IMR-90 (cell line): ENCODE measurements at regions not wholly inside any gene's neighbourhood (a gene's known extent, or its start where the extent isn't known, plus 50 kb on each side); places are given as distances from the start of the nearest gene placed in this dataset.

ENCODE experiments used
- ATAC-seq: fragments of 200-7000 bp; cut with Tn5 transposase; 2 replicates; pipeline ENCODE4 v1.9.1; 2020; ENCODE audit warnings: low read depth, mild to moderate bottlenecking, moderate library complexity
- BruUV-seq: library from RNA; stranded (reverse); fragments of 400-500 nt; replicated peaks from 2 replicates; lab custom pipeline; 2021; lab: Mats Ljungman, UMichigan
- CTCF ChIA-PET: fragments of 300-600 bp; formaldehyde crosslinking; extraction: SDS; loops from one replicate; lab custom pipeline; 2021; ENCODE audit warnings: antibody characterized with exemption; lab: Yijun Ruan, JAX
- POLR2A ChIA-PET: fragments of 300-600 bp; sonication (Branson Sonifier 250); formaldehyde crosslinking; loops from one replicate; lab custom pipeline; 2022; ENCODE audit warnings: antibody characterized with exemption; ENCODE audit not compliant: unreplicated experiment; lab: Charles Lee
- DNase-seq: peaks from one replicate; pipeline ENCODE4 v3.0.0; 2013
- H2AFZ ChIP-seq: replicated peaks from 2 replicates; pipeline ENCODE3; 2013; ENCODE audit warnings: low read length, mild to moderate bottlenecking; ENCODE audit not compliant: poor library complexity
- H2AK5ac ChIP-seq: 2 replicates; pipeline ENCODE4 v1.6.1; 2013; ENCODE audit warnings: low read depth, low read length, inconsistent platforms
- H2AK9ac ChIP-seq: replicated peaks from 2 replicates; pipeline ENCODE3; 2013; ENCODE audit warnings: mild to moderate bottlenecking, low read depth, low read length, moderate library complexity; ENCODE audit not compliant: poor library complexity
- H2BK120ac ChIP-seq: 2 replicates; pipeline ENCODE4 v1.6.1; 2013; ENCODE audit warnings: low read depth, low read length, inconsistent platforms
- H2BK15ac ChIP-seq: 3 replicates; pipeline ENCODE4 v1.6.1; 2013; ENCODE audit warnings: low read depth, low read length, inconsistent platforms
- H2BK20ac ChIP-seq: 2 replicates; pipeline ENCODE4 v1.6.1; 2013; ENCODE audit warnings: low read depth, mild to moderate bottlenecking, inconsistent platforms, low read length, moderate library complexity
- H2BK5ac ChIP-seq: 2 replicates; pipeline ENCODE4 v1.6.1; 2013; ENCODE audit warnings: mild to moderate bottlenecking, low read depth, low read length, inconsistent platforms; ENCODE audit not compliant: poor library complexity, severe bottlenecking
- H3K14ac ChIP-seq: replicated peaks from 2 replicates; pipeline ENCODE4 v1.6.1; 2013; ENCODE audit warnings: low read depth, low read length, inconsistent platforms
- H3K18ac ChIP-seq: 2 replicates; pipeline ENCODE4 v1.6.1; 2013; ENCODE audit warnings: low read depth, low read length, control low read depth
- H3K23ac ChIP-seq: 2 replicates; pipeline ENCODE4 v1.6.1; 2013; ENCODE audit warnings: low read depth, low read length, inconsistent platforms
- H3K27ac ChIP-seq: 2 replicates; pipeline ENCODE4 v1.5.1; 2013; ENCODE audit warnings: mild to moderate bottlenecking, control low read depth, low read length; ENCODE audit not compliant: insufficient read depth
- H3K27me3 ChIP-seq: 2 replicates; pipeline ENCODE4 v1.6.1; 2013; ENCODE audit warnings: low read length; ENCODE audit not compliant: control insufficient read depth, insufficient read depth
- H3K36me3 ChIP-seq: 2 replicates; pipeline ENCODE4 v1.6.1; 2013; ENCODE audit warnings: low read length, mixed read lengths; ENCODE audit not compliant: control insufficient read depth, insufficient read depth
- H3K4ac ChIP-seq: 2 replicates; pipeline ENCODE4 v1.6.1; 2013; ENCODE audit warnings: low read depth, low read length, inconsistent platforms
- H3K4me1 ChIP-seq: 2 replicates; pipeline ENCODE4 v1.6.1; 2013; ENCODE audit warnings: low read length, mixed read lengths; ENCODE audit not compliant: control insufficient read depth, insufficient read depth
- H3K4me2 ChIP-seq: 2 replicates; pipeline ENCODE4 v1.6.1; 2013; ENCODE audit warnings: low read depth, mild to moderate bottlenecking, control low read depth, low read length, moderate library complexity
- H3K4me3 ChIP-seq: 2 replicates; pipeline ENCODE4 v1.5.1; 2013; ENCODE audit warnings: low read depth, mild to moderate bottlenecking, control low read depth, low read length, moderate library complexity; ENCODE audit not compliant: insufficient read depth
- H3K56ac ChIP-seq: 2 replicates; pipeline ENCODE4 v1.6.1; 2013; ENCODE audit warnings: low read length, inconsistent platforms; ENCODE audit not compliant: insufficient read depth; ENCODE audit errors: extremely low read depth
- H3K79me1 ChIP-seq, 2 experiments: 2 replicates each; pipeline ENCODE4 v1.6.1; 2013; ENCODE audit warnings: low read length in 2 of 2, inconsistent platforms in 1 of 2, low read depth in 1 of 2
- H3K9ac ChIP-seq: 2 replicates; pipeline ENCODE4 v1.6.1; 2013; ENCODE audit warnings: low read depth, low read length, control low read depth
- H3K9me1 ChIP-seq: 2 replicates; pipeline ENCODE4 v1.6.1; 2013; ENCODE audit warnings: low read length, inconsistent platforms; ENCODE audit not compliant: insufficient read depth
- H3K9me3 ChIP-seq: 2 replicates; pipeline ENCODE4 v1.6.1; 2013; ENCODE audit warnings: low read length; ENCODE audit not compliant: control insufficient read depth, insufficient read depth
- H4K20me1 ChIP-seq: 2 replicates; pipeline ENCODE4 v1.6.1; 2013; ENCODE audit warnings: low read length, inconsistent platforms; ENCODE audit not compliant: insufficient read depth
- H4K5ac ChIP-seq: 2 replicates; pipeline ENCODE4 v1.6.1; 2013; ENCODE audit warnings: mild to moderate bottlenecking, low read depth, low read length, control low read depth
- H4K8ac ChIP-seq, 2 experiments: 2 replicates each; pipeline ENCODE4 v1.6.1; 2013; ENCODE audit warnings: low read depth in 2 of 2, low read length in 2 of 2, control low read depth in 1 of 2, inconsistent platforms in 1 of 2
- H4K91ac ChIP-seq: 2 replicates; pipeline ENCODE4 v1.6.1; 2013; ENCODE audit warnings: low read depth, low read length, inconsistent platforms; ENCODE audit not compliant: insufficient read depth
- BHLHE40 ChIP-seq: fragments of 150-350 bp; IDR thresholded peaks from 2 replicates; pipeline ENCODE4 v1.6.1; 2016; ENCODE audit warnings: mild to moderate bottlenecking, low read depth, low read length
- CEBPB ChIP-seq: IDR thresholded peaks from 2 replicates; pipeline ENCODE4 v1.6.1; 2012; ENCODE audit warnings: low read depth, low read length, improper control_type of control experiment
- CHD1 ChIP-seq: IDR thresholded peaks from 2 replicates; pipeline ENCODE4 v1.6.1; 2012; ENCODE audit warnings: low read depth, low read length, improper control_type of control experiment
- ELK1 ChIP-seq: fragments of 150-350 bp; IDR thresholded peaks from 2 replicates; pipeline ENCODE4 v1.6.1; 2016; ENCODE audit warnings: low read depth, mild to moderate bottlenecking, low read length, moderate library complexity, borderline replicate concordance
- FOS ChIP-seq: fragments of 150-350 bp; IDR thresholded peaks from 2 replicates; pipeline ENCODE4 v1.6.1; 2016; ENCODE audit warnings: low read depth, low read length
- MAZ ChIP-seq: IDR thresholded peaks from 2 replicates; pipeline ENCODE4 v1.6.1; 2012; ENCODE audit warnings: low read depth, mild to moderate bottlenecking, low read length, improper control_type of control experiment, moderate library complexity, borderline replicate concordance
- MXI1 ChIP-seq: IDR thresholded peaks from 2 replicates; pipeline ENCODE4 v1.6.1; 2012; ENCODE audit warnings: low read depth, mild to moderate bottlenecking, low read length, moderate library complexity, borderline replicate concordance
- NFE2L2 ChIP-seq: fragments of 150-350 bp; IDR thresholded peaks from 2 replicates; pipeline ENCODE4 v1.6.1; 2016; ENCODE audit warnings: low read depth, mild to moderate bottlenecking, low read length
- RAD21 ChIP-seq: IDR thresholded peaks from 2 replicates; pipeline ENCODE4 v1.6.1; 2012; ENCODE audit warnings: low read length, improper control_type of control experiment
- RCOR1 ChIP-seq: IDR thresholded peaks from 2 replicates; pipeline ENCODE4 v1.6.1; 2012; ENCODE audit warnings: mild to moderate bottlenecking, low read length, improper control_type of control experiment; ENCODE audit not compliant: insufficient replicate concordance
- RFX5 ChIP-seq: IDR thresholded peaks from 2 replicates; pipeline ENCODE4 v1.8.0; 2012; ENCODE audit warnings: low read depth, mild to moderate bottlenecking, low read length, moderate library complexity
- SMC3 ChIP-seq: fragments of 150-350 bp; IDR thresholded peaks from 2 replicates; pipeline ENCODE4 v1.6.1; 2016; ENCODE audit warnings: low read depth, mild to moderate bottlenecking, antibody characterized with exemption, low read length, moderate library complexity
- USF2 ChIP-seq: fragments of 150-350 bp; IDR thresholded peaks from 2 replicates; pipeline ENCODE4 v1.6.1; 2017; ENCODE audit warnings: mild to moderate bottlenecking, antibody characterized with exemption, low read length, low read depth
- WGBS, 2 experiments: methylation state at CpG; one replicate each; pipeline versions ENCODE4 v1.1.5 to v1.1.7; 2013; ENCODE audit warnings: missing lambda C conversion rate in 2 of 2; ENCODE audit not compliant: insufficient read length in 1 of 2; ENCODE audit errors: extremely low coverage in 2 of 2; 5-methylcytosine and 5-hydroxymethylcytosine counted together
- dilution Hi-C: fragments of 300-500 bp; cut with HindIII; formaldehyde crosslinking; loops from one replicate; pipeline ENCODE4 v1.14.3; 2018; ENCODE audit warnings: low sequenced_read_pairs; ENCODE audit not compliant: unreplicated experiment
- in situ Hi-C: fragments of 300-500 bp; cut with MboI; formaldehyde crosslinking; loops from 3 replicates; pipeline ENCODE4 v1.14.3; 2019; ENCODE audit warnings: low sequenced_read_pairs, inconsistent platforms, mixed read lengths
- intact Hi-C: fragments of 100-400 bp; cut with micrococcal nuclease; formaldehyde crosslinking; loops from 2 replicates; pipeline ENCODE4 v1.10.0; 2022
- TF ChIP-seq, protein P1 (sequence below): conservative IDR thresholded peaks from 2 replicates; pipeline ENCODE4 v1.5.1; 2012; ENCODE audit warnings: mild to moderate bottlenecking, low read depth, low read length, improper control_type of control experiment

DNA sequence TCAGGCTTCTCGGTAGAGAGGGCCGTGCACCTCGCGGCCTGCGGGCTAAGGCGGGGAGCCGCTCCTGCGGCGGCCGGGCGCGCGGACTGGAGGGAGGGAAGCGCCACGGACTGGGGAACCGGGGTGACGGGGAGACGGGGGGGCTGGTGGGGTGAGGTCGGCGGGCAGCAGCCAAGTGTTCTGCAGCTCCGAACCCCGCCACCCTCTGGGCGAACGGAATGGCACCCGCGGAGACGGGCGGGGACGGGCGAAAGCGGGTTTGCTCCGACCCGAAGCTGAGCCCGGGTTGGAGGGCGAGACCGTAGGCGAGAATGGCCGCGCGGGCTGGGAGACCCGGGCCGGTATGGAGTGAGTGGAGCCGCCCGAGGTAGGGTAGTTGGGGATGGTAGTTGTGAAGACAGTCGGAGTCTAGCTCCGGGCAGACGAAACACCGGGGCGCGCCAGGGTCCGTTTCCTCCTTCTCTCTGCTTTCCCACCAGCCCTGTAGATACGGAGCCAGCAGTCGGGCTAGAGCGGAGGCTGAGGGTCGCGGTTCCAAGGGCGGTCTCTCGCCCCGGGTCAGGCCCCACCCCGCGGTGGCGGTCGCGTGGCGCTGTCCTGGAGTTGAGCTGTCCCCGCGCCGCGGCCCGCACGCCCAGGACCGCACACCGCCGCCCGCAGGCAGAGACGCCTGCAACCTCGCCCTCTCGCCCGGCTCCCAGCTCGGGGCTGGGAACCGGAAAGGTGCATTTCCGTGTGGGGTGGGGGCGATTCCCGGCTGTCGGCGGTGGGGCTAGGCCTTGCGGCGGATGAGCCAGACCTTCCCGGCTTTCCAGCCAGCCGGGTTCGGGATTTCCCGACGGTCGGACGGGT, 160.3 kb upstream of the SIX2 start:
- Histone ChIP-seq H2AK5ac (no peak overlapping the region), H3K79me1 (no peaks in the 10 kb centered on the region), H3K4me2 (peak overlapping the region; percentile 54; the same call in 1 of the 2 replicates), H3K14ac (no peak overlapping the region), H3K36me3 (no peaks in the 10 kb centered on the region), H3K9me3 (no peaks in the 10 kb centered on the region; the same call in 1 of the 2 replicates), H2BK5ac (no peak overlapping the region), H3K27me3 (peaks cover 60% of the 10 kb centered on the region), H4K5ac (no peak overlapping the region), H3K56ac (no peak overlapping the region), H3K18ac (no peak overlapping the region), H4K20me1 (no peaks in the 10 kb centered on the region), H3K4me3 (peak overlapping the region; percentile 28), H3K4ac (no peak overlapping the region), H3K9ac (no peak overlapping the region), H3K4me1 (no peaks in the 10 kb centered on the region; the same call in 1 of the 2 replicates), H2BK15ac (no peak overlapping the region), H2AK9ac (no peak overlapping the region), H2BK20ac (no peak overlapping the region), H2BK120ac (no peak overlapping the region), H3K9me1 (no peaks in the 10 kb centered on the region), H3K23ac (no peak overlapping the region), H4K91ac (no peak overlapping the region), H2AFZ (peak overlapping the region; percentile 55), H4K8ac (no peak overlapping the region), H3K27ac (no peak overlapping the region)
- ChIA-PET CTCF (interaction anchor here (0.6 kb wide), 1 partner anchor 62 kb away, joined by 3 read pairs; no protein-coding TSS in a partner anchor), POLR2A (no interaction called here)
- in situ Hi-C loops = no loop called here
- dilution Hi-C loops = no loop called here
- no TSS peak for BruUV-seq
- ATAC-seq (peak; percentile 55), DNase-seq (no peak)
- intact Hi-C loops = loop anchor here (10.0 kb wide), 1 partner anchor 405 kb away; no protein-coding TSS in a partner anchor
- 15% methylated on average over 8 of the region's 95 CpGs; no CpG with 5 or more reads in 1 of the 2 experiments for WGBS, 2 experiments
- TF ChIP-seq CEBPB (no peak), USF2 (no peak), RFX5 (no peak), SMC3 (no peak), RAD21 (no peak), MAZ (no peak), BHLHE40 (no peak), FOS (no peak), CHD1 (no peak), ELK1 (no peak), MXI1 (no peak), RCOR1 (no peak), NFE2L2 (no peak)
- TF ChIP-seq, protein P1, sequence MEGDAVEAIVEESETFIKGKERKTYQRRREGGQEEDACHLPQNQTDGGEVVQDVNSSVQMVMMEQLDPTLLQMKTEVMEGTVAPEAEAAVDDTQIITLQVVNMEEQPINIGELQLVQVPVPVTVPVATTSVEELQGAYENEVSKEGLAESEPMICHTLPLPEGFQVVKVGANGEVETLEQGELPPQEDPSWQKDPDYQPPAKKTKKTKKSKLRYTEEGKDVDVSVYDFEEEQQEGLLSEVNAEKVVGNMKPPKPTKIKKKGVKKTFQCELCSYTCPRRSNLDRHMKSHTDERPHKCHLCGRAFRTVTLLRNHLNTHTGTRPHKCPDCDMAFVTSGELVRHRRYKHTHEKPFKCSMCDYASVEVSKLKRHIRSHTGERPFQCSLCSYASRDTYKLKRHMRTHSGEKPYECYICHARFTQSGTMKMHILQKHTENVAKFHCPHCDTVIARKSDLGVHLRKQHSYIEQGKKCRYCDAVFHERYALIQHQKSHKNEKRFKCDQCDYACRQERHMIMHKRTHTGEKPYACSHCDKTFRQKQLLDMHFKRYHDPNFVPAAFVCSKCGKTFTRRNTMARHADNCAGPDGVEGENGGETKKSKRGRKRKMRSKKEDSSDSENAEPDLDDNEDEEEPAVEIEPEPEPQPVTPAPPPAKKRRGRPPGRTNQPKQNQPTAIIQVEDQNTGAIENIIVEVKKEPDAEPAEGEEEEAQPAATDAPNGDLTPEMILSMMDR = no peak
